HL-60 (cell line): ENCODE measurements at regions not wholly inside any gene's neighbourhood (a gene's known extent, or its start where the extent isn't known, plus 50 kb on each side); places are given as distances from the start of the nearest gene placed in this dataset.

Experiments used
- DNase-seq, 2 experiments: peaks; one replicate each; pipeline ENCODE4 v3.0.0-alpha.2; 2010 to 2020; ENCODE audit warnings: low read depth in 1 of 2, low spot score in 1 of 2
- H3K27ac ChIP-seq: fragments of 250-450 bp; sonication (Bioruptor Pico); replicated peaks from 2 replicates; pipeline ENCODE4 v1.5.1; 2020; ENCODE audit warnings: mild to moderate bottlenecking, moderate library complexity
- H3K27me3 ChIP-seq: fragments of 250-450 bp; sonication (Bioruptor Pico); 2 replicates; pipeline ENCODE4 v1.5.1; 2021; ENCODE audit warnings: mild to moderate bottlenecking, moderate library complexity; ENCODE audit not compliant: insufficient read depth, poor library complexity, severe bottlenecking
- H3K4me3 ChIP-seq: replicated peaks from 2 replicates; pipeline ENCODE4 v1.5.1; 2011; ENCODE audit warnings: mild to moderate bottlenecking, control low read depth, low read length; ENCODE audit not compliant: insufficient read depth
- CTCF ChIP-seq: IDR thresholded peaks from one replicate; pipeline ENCODE4 v1.5.1; 2011; ENCODE audit warnings: low read length, control low read depth, inconsistent platforms; ENCODE audit not compliant: insufficient read depth
- GABPA ChIP-seq: IDR thresholded peaks from 2 replicates; pipeline ENCODE4 v1.6.1; 2012; ENCODE audit warnings: low read depth
- POLR2AphosphoS5 ChIP-seq: IDR thresholded peaks from 2 replicates; pipeline ENCODE4 v1.6.1; 2012; ENCODE audit warnings: low read depth
- REST ChIP-seq: IDR thresholded peaks from 2 replicates; pipeline ENCODE4 v1.6.1; 2012; ENCODE audit warnings: low read depth; ENCODE audit not compliant: insufficient replicate concordance
- SPI1 ChIP-seq: IDR thresholded peaks from 2 replicates; pipeline ENCODE4 v1.6.1; 2012; ENCODE audit warnings: low read depth, mild to moderate bottlenecking, borderline replicate concordance

GRCh38 chr9:38163518-38163917 lies 94.5 kb upstream of the SHB start:
- Histone ChIP-seq H3K27me3 (no peaks in the 10 kb centered on the region), H3K27ac (no peak overlapping the region), H3K4me3 (no peak overlapping the region)
- no peak for TF ChIP-seq CTCF
- no peak for TF ChIP-seq REST
- TF ChIP-seq GABPA = no peak
- DNase-seq = no peak

- Histone ChIP-seq H3K27me3 (no peaks in the 10 kb centered on the region), H3K27ac (no peak overlapping the region), H3K4me3 (no peak overlapping the region)
- TF ChIP-seq POLR2AphosphoS5 (no peak), CTCF (no peak), REST (no peak), GABPA (no peak), SPI1 (no peak)
- no peak for DNase-seq
Observed at GRCh38 chr9:38162332-38163211, 93.5 kb upstream of the SHB start.

GRCh38 chr9:38160613-38161215 lies 91.7 kb upstream of the SHB start:
- H3K27ac ChIP-seq = no peak overlapping the region
- TF ChIP-seq CTCF (peak; percentile 78), SPI1 (no peak), POLR2AphosphoS5 (no peak), REST (no peak)
- no peaks in the 10 kb centered on the region for H3K27me3 ChIP-seq
- peak; percentile 49 to 53 for DNase-seq
- no peak overlapping the region for H3K4me3 ChIP-seq
